Endothelial cell of umbilical vein (primary cell): ENCODE measurements at regions not wholly inside any gene's neighbourhood (a gene's known extent, or its start where the extent isn't known, plus 50 kb on each side); places are given as distances from the start of the nearest gene placed in this dataset.

Experiments used
- CTCF ChIP-seq, 2 donors: IDR thresholded peaks; 1 replicate in 1 of 2; 2 replicates in 1 of 2; pipeline ENCODE4 v1.5.1; 2011; ENCODE audit warnings: low read length in 2 of 2, mild to moderate bottlenecking in 2 of 2, moderate library complexity in 2 of 2, control low read depth in 1 of 2, inconsistent platforms in 1 of 2, low read depth in 1 of 2; ENCODE audit not compliant: insufficient read depth in 1 of 2; ENCODE audit errors: extremely low read depth in 1 of 2
- FOS ChIP-seq: IDR thresholded peaks from 2 replicates; pipeline ENCODE4 v1.6.1; 2011; ENCODE audit warnings: mild to moderate bottlenecking, low read length, moderate library complexity, borderline replicate concordance; ENCODE audit not compliant: insufficient read depth
- POLR2AphosphoS5 ChIP-seq: IDR thresholded peaks from 2 replicates; pipeline ENCODE4 v1.6.1; 2012; ENCODE audit warnings: low read depth, mild to moderate bottlenecking, control low read depth, low read length, moderate library complexity; ENCODE audit not compliant: insufficient read depth

DNA sequence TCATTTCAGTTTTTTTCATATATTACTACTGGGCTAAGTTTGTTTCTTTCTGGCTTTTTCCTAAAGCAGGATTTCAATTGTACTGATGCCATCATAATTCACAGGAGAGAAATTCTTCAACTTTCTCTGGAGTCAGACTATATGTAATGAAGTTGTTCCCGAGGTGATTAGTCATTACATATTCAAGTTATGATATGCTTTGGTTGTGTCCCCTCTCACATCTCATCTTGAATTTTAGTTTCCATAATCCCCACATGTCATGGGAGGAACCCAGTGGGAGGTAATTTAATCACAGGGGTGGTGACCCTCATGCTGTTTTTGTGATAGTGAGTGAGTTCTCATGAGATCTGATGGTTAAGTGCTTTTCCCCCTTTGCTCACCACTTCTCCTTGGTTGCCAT is 227.5 kb upstream of the LRIG3 start:
- TF ChIP-seq CTCF (IDR thresholded peaks at IDR 0.05; ENCODE audit: extremely low read depth in 1 of 2, insufficient read depth in 1 of 2, low read depth in 1 of 2, low read length in 2 of 2), result no peak
- TF ChIP-seq POLR2AphosphoS5, result no peak
- TF ChIP-seq FOS, result no peak
